ENCODE measurements at regions not wholly inside any gene's neighbourhood (a gene's known extent, or its start where the extent isn't known, plus 50 kb on each side); places are given as distances from the start of the nearest gene placed in this dataset.

DNA sequence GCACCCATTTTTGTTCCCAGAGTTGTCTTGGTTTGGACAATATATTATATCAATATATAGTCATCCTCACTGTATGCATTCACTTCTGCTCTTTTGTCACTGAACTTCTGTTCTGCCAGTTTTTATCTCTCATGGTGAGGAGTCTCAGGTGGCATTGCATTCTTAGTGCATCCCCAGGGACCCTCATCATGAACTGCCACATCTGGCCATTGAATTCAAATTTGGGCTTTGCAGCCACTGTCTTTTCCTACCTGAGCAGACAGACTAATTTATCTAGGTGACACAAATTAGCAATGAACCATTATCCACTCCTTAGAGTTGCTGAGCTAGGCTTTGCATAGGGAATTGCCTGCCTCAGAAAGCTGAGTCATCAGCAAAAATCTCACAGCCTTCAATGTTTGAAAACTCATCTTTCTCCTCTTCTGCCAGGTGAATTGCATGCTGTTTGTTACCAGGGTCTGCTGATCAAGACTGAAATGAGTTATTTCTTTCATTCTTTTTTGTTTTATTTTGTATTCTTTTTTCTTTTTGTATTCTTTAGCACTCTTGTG is 316.8 kb upstream of the MTPN start:
- Mint-ChIP-seq H3K4me3 (ENCODE audit: unreplicated experiment) (no peak overlapping the region), H3K36me3 (ENCODE audit: low read depth, unreplicated experiment) (no peaks in the 10 kb centered on the region), H3K27ac (ENCODE audit: unreplicated experiment) (no peak overlapping the region), H3K4me1 (ENCODE audit: low read depth, unreplicated experiment) (no peaks in the 10 kb centered on the region), H3K27me3 (ENCODE audit: low read depth, unreplicated experiment) (no peaks in the 10 kb centered on the region), H3K9me3 (ENCODE audit: unreplicated experiment) (no peaks in the 10 kb centered on the region)
- no peak overlapping the region for H3K4me3 ChIP-seq (ENCODE audit: insufficient read depth, low read depth, low read length)
- TF ChIP-seq, protein P1, sequence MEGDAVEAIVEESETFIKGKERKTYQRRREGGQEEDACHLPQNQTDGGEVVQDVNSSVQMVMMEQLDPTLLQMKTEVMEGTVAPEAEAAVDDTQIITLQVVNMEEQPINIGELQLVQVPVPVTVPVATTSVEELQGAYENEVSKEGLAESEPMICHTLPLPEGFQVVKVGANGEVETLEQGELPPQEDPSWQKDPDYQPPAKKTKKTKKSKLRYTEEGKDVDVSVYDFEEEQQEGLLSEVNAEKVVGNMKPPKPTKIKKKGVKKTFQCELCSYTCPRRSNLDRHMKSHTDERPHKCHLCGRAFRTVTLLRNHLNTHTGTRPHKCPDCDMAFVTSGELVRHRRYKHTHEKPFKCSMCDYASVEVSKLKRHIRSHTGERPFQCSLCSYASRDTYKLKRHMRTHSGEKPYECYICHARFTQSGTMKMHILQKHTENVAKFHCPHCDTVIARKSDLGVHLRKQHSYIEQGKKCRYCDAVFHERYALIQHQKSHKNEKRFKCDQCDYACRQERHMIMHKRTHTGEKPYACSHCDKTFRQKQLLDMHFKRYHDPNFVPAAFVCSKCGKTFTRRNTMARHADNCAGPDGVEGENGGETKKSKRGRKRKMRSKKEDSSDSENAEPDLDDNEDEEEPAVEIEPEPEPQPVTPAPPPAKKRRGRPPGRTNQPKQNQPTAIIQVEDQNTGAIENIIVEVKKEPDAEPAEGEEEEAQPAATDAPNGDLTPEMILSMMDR (IDR thresholded peaks at IDR 0.05; ENCODE audit: insufficient read depth, low read depth, low read length) = no peak
- TF ChIP-seq EZH2 (IDR thresholded peaks at IDR 0.05; ENCODE audit: insufficient read depth, low read length) = no peak
- no peaks in the 10 kb centered on the region for H3K4me1 ChIP-seq (ENCODE audit: insufficient read depth, low read length)
- no peaks in the 10 kb centered on the region for H4K20me1 ChIP-seq (ENCODE audit: insufficient read depth, low read length)
- H3K9ac ChIP-seq (ENCODE audit: low read length) = no peak overlapping the region
- no peak for FAIRE-seq
- no peaks in the 10 kb centered on the region for H3K79me2 ChIP-seq (ENCODE audit: insufficient read depth, low read length)
- H3K9me3 ChIP-seq (ENCODE audit: insufficient read depth, low read depth, low read length) = no peaks in the 10 kb centered on the region
- H3K27ac ChIP-seq (ENCODE audit: low read depth, low read length) = no peak overlapping the region
- H3K27me3 ChIP-seq (ENCODE audit: insufficient read depth, low read length) = no peaks in the 10 kb centered on the region
- no peak overlapping the region for H3K4me2 ChIP-seq (ENCODE audit: low read length)
- H3K36me3 ChIP-seq (ENCODE audit: insufficient read depth, low read length) = no peaks in the 10 kb centered on the region
- no peak overlapping the region for H2AFZ ChIP-seq (ENCODE audit: low read depth, low read length)
- DNase-seq (ENCODE audit: low read depth) = no peak

- H4K20me1 ChIP-seq (ENCODE audit: insufficient read depth, low read length) = no peaks in the 10 kb centered on the region
- H3K4me1 ChIP-seq (ENCODE audit: insufficient read depth, low read length) = no peaks in the 10 kb centered on the region
These were observed 316.1 kb upstream of the MTPN start for GRCh38 chr7:136293272-136293671.

DNA sequence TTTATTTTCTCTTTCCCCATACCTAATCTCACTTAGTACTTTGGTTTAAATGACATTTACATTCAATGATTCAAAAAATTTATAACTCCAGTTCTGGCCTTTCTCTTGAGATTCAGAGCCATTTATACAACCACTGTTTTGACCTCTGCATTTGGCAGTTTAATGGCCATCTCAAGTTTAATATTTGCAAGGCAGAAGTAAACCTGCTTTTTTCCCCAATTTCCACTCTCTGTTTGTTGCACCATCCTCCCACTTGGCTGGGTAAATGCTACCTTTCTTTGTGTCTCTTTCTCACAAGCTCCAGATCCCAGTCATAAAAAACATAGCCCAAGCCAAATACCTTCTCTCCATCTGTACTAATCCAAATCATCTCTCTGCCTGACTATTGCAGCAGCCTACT is 315.2 kb upstream of the MTPN start:
- H3K4me2 ChIP-seq (ENCODE audit: low read length) = no peak overlapping the region
- no peak overlapping the region for H3K9ac ChIP-seq (ENCODE audit: low read length)
- H3K9me3 ChIP-seq (ENCODE audit: insufficient read depth, low read depth, low read length) = no peaks in the 10 kb centered on the region
- Mint-ChIP-seq H3K36me3 (ENCODE audit: low read depth, unreplicated experiment) (no peaks in the 10 kb centered on the region), H3K4me3 (ENCODE audit: unreplicated experiment) (no peak overlapping the region), H3K27me3 (ENCODE audit: low read depth, unreplicated experiment) (no peaks in the 10 kb centered on the region), H3K4me1 (ENCODE audit: low read depth, unreplicated experiment) (no peaks in the 10 kb centered on the region), H3K9me3 (ENCODE audit: unreplicated experiment) (no peaks in the 10 kb centered on the region), H3K27ac (ENCODE audit: unreplicated experiment) (no peak overlapping the region)
- no peaks in the 10 kb centered on the region for H4K20me1 ChIP-seq (ENCODE audit: insufficient read depth, low read length)
- H3K36me3 ChIP-seq (ENCODE audit: insufficient read depth, low read length) = no peaks in the 10 kb centered on the region
- no peak overlapping the region for H3K4me3 ChIP-seq (ENCODE audit: insufficient read depth, low read depth, low read length)
- no peaks in the 10 kb centered on the region for H3K27me3 ChIP-seq (ENCODE audit: insufficient read depth, low read length)
- H3K27ac ChIP-seq (ENCODE audit: low read depth, low read length) = no peak overlapping the region
- no peak for FAIRE-seq
- H2AFZ ChIP-seq (ENCODE audit: low read depth, low read length) = no peak overlapping the region
- H3K4me1 ChIP-seq (ENCODE audit: insufficient read depth, low read length) = no peaks in the 10 kb centered on the region
- TF ChIP-seq, protein P1 (IDR thresholded peaks at IDR 0.05; ENCODE audit: insufficient read depth, low read depth, low read length) = no peak
- TF ChIP-seq EZH2 (IDR thresholded peaks at IDR 0.05; ENCODE audit: insufficient read depth, low read length) = no peak
- DNase-seq (ENCODE audit: low read depth) = no peak
- no peaks in the 10 kb centered on the region for H3K79me2 ChIP-seq (ENCODE audit: insufficient read depth, low read length)

More at GRCh38 chr7:136293272-136293671, 316.1 kb upstream of the MTPN start:
- Histone ChIP-seq H3K27me3 (ENCODE audit: insufficient read depth, low read length) (no peaks in the 10 kb centered on the region), H3K9ac (ENCODE audit: low read length) (no peak overlapping the region), H3K36me3 (ENCODE audit: insufficient read depth, low read length) (no peaks in the 10 kb centered on the region), H3K9me3 (ENCODE audit: insufficient read depth, low read depth, low read length) (no peaks in the 10 kb centered on the region), H2AFZ (ENCODE audit: low read depth, low read length) (no peak overlapping the region), H3K27ac (ENCODE audit: low read depth, low read length) (no peak overlapping the region), H3K4me3 (ENCODE audit: insufficient read depth, low read depth, low read length) (no peak overlapping the region), H3K79me2 (ENCODE audit: insufficient read depth, low read length) (no peaks in the 10 kb centered on the region), H3K4me2 (ENCODE audit: low read length) (no peak overlapping the region)
- no peaks in the 10 kb centered on the region for H3K36me3 Mint-ChIP-seq (ENCODE audit: low read depth, unreplicated experiment)
- H3K4me3 Mint-ChIP-seq (ENCODE audit: unreplicated experiment) = no peak overlapping the region
- no peak overlapping the region for H3K27ac Mint-ChIP-seq (ENCODE audit: unreplicated experiment)
- DNase-seq (ENCODE audit: low read depth) (no peak), FAIRE-seq (no peak)
- H3K4me1 Mint-ChIP-seq (ENCODE audit: low read depth, unreplicated experiment) = no peaks in the 10 kb centered on the region
- TF ChIP-seq, protein P1 (IDR thresholded peaks at IDR 0.05; ENCODE audit: insufficient read depth, low read depth, low read length) = no peak
- no peaks in the 10 kb centered on the region for H3K9me3 Mint-ChIP-seq (ENCODE audit: unreplicated experiment)
- no peaks in the 10 kb centered on the region for H3K27me3 Mint-ChIP-seq (ENCODE audit: low read depth, unreplicated experiment)
